ENCODE measurements at regions not wholly inside any gene's neighbourhood (a gene's known extent, or its start where the extent isn't known, plus 50 kb on each side); places are given as distances from the start of the nearest gene placed in this dataset.

DNA sequence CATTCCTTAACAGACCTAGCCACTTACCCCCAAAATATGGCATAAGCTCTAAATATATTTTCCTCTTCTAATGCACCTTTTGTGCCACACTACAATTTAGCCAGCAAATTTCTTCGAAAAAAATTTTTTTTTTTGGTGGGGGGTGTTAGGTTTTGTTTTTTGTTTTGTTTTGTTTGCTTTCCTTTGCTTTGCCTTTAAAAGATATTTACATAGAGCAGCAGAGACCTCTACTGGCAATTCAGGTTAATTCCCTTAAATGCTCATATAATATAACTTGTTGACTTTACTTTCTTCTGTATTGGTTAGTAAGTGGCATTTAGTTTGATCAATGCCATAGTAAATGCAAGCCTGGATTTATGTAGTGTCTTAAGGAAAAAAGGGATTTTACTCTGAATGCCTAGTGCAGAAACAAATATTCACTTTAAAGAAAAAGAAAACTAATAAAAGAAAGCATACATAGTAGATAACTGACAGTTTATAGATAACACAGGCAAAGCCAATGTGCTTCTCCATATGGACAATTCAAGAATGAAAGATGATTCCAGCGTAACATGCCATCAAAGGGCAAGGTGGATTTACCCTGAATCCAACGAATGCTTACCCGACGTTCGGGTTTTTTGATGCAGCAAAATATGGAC is 1250.6 kb downstream of the GATA3 start:
- TF ChIP-seq, protein P1, sequence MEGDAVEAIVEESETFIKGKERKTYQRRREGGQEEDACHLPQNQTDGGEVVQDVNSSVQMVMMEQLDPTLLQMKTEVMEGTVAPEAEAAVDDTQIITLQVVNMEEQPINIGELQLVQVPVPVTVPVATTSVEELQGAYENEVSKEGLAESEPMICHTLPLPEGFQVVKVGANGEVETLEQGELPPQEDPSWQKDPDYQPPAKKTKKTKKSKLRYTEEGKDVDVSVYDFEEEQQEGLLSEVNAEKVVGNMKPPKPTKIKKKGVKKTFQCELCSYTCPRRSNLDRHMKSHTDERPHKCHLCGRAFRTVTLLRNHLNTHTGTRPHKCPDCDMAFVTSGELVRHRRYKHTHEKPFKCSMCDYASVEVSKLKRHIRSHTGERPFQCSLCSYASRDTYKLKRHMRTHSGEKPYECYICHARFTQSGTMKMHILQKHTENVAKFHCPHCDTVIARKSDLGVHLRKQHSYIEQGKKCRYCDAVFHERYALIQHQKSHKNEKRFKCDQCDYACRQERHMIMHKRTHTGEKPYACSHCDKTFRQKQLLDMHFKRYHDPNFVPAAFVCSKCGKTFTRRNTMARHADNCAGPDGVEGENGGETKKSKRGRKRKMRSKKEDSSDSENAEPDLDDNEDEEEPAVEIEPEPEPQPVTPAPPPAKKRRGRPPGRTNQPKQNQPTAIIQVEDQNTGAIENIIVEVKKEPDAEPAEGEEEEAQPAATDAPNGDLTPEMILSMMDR (conservative IDR thresholded peaks at IDR 0.05; ENCODE audit: low read depth, low read length): peak; percentile 60
- DNase-seq (ENCODE audit: low read depth): peak; percentile 51
- no peak overlapping the region for H3K4me3 ChIP-seq (ENCODE audit: low read depth, low read length)

DNA sequence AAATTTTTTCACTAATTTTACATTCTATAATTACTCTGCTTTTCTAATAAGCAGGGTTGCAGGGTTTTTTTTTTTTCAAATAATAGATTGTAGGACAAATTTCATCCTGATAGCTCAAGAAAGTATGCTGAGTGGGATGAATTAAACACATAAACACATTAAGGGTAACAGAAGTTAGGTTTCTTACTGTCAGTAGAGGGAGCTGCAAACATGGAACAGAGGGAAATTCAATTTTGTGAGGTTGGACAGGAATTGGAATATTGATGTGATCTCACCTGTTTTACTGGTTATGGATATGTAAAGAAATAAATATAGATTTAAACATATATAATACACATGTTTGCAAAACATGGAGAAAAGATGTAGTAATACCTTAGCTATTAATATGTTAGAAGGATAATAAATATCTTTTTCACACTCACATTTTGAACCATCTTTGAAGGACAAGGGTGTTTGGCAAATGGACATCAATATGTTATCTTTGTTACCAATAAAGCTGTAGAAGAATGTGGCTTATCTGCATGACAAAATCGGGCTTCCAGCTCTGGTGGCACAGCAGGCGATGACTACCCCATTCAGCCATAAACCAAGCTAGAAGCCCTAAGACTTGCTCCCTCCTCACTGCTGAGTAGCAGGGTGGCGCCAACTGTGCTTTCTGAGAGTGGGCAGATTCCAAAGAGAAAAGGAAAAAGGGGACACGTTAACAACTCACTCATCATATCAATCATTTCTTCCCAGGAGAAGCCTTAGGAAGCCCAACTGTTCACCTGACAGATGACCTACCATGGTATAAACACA is 1257.4 kb downstream of the GATA3 start:
- peak; percentile 9 for DNase-seq (ENCODE audit: low read depth)
- TF ChIP-seq, protein P1 (conservative IDR thresholded peaks at IDR 0.05; ENCODE audit: low read depth, low read length): peak; percentile 47
- H3K4me3 ChIP-seq (ENCODE audit: low read depth, low read length): no peak overlapping the region

DNA sequence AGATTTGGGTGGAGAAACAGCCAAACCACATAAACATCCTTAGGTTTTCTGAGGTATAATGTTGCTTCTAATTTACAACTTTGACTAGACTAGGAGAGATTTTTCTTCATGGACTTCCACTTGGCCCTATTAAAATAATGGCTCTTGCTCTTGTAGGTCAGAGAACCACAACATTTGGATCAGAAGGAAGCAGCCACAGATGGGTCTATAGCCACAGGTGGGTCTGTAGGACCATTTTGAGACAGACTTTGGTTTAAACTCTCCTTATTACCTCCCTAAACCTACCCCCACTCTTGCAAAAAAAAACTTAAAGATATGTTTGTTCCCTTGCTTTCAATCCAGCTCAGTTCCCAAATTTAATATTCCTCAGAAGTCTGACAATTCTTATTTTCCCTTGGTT is 1260.8 kb downstream of the GATA3 start:
- H3K4me3 ChIP-seq (ENCODE audit: low read depth, low read length): no peak overlapping the region
- DNase-seq (ENCODE audit: low read depth): no peak
- TF ChIP-seq, protein P1 (conservative IDR thresholded peaks at IDR 0.05; ENCODE audit: low read depth, low read length): no peak

DNA sequence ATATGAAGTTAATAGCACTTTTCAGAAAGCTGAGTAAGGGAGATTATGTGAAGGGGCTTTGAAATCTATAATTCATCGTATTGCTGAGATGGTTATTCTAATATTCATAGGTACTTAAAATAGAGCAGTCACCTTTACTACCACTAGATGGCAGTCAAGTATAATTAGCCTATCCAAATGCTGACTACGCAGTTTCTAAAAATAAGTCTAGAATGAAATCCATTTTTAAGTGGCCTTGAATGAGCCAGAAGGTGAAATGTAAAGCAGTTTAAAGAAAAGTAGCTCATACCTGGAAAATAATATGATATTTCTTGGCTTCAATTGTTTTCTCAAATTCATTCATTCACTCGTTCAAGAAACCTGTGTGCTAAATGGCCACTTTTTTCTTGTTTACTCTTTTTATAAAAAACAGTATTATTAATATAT is 1277.1 kb downstream of the GATA3 start:
- H3K4me3 ChIP-seq (ENCODE audit: low read depth, low read length): no peak overlapping the region
- TF ChIP-seq, protein P1 (conservative IDR thresholded peaks at IDR 0.05; ENCODE audit: low read depth, low read length): peak; percentile 72
- peak; percentile 80 for DNase-seq (ENCODE audit: low read depth)

DNA sequence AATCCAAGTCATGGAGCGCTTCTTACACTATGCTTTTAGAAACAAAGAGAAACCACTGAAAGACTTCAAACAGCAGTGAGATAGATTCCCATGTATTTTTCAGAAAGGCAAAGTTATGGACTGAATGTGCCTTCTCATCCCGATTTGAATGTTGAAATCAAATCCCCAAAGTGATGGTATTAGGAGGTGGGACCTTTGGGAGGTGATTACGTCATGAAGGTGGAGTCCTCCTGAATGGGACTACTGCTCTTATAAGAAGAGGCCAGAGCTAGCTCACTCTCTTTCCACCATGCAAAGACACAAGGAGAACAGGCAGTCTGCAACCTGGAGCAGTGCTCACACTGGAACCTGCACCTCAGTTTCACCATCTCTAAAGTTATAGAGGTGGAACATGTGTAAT is 1279.8 kb downstream of the GATA3 start:
- DNase-seq (ENCODE audit: low read depth): no peak
- TF ChIP-seq, protein P1 (conservative IDR thresholded peaks at IDR 0.05; ENCODE audit: low read depth, low read length): no peak
- no peak overlapping the region for H3K4me3 ChIP-seq (ENCODE audit: low read depth, low read length)

GRCh38 chr10:9339716-9340115 is 1285.2 kb downstream of the GATA3 start:
- no peak for DNase-seq (ENCODE audit: low read depth)
- H3K4me3 ChIP-seq (ENCODE audit: low read depth, low read length): no peak overlapping the region
- TF ChIP-seq, protein P1 (conservative IDR thresholded peaks at IDR 0.05; ENCODE audit: low read depth, low read length): no peak

Measured in choroid plexus epithelial cell (primary cell).